Loucy (cell line): ENCODE measurements at regions not wholly inside any gene's neighbourhood (a gene's known extent, or its start where the extent isn't known, plus 50 kb on each side); places are given as distances from the start of the nearest gene placed in this dataset.
"Not testable (repeated sequence)": the region's sequence is repeated elsewhere in the genome, so short reads cannot be mapped to it uniquely, and the experiment has no call there.

Experiments used
- H2AFZ ChIP-seq: fragments of 200-600 bp; sonication (generic); 2 replicates; pipeline ENCODE4 v1.6.0; 2016; ENCODE audit warnings: antibody characterized with exemption, mild to moderate bottlenecking, low read length, moderate library complexity
- H3F3A ChIP-seq: fragments of 200-600 bp; 2 replicates; pipeline ENCODE4 v1.6.0; 2016; ENCODE audit warnings: antibody characterized with exemption, low read depth, mild to moderate bottlenecking
- H3K27me3 ChIP-seq: fragments of 200-600 bp; sonication (generic); 2 replicates; pipeline ENCODE4 v1.6.1; 2014; ENCODE audit warnings: low read length, mild to moderate bottlenecking; ENCODE audit not compliant: insufficient read depth, poor library complexity, severe bottlenecking
- H3K36me3 ChIP-seq: fragments of 200-600 bp; sonication (generic); 2 replicates; pipeline ENCODE4 v1.6.1; 2016; ENCODE audit warnings: low read length; ENCODE audit not compliant: insufficient read depth
- H3K4me1 ChIP-seq: fragments of 200-600 bp; sonication (generic); 2 replicates; pipeline ENCODE4 v1.5.1; 2014; ENCODE audit warnings: low read length, mild to moderate bottlenecking; ENCODE audit not compliant: insufficient read depth, poor library complexity, severe bottlenecking
- H3K4me2 ChIP-seq: fragments of 200-600 bp; sonication (generic); 2 replicates; pipeline ENCODE4 v1.6.0; 2014; ENCODE audit warnings: antibody characterized with exemption, low read length, low read depth, mild to moderate bottlenecking; ENCODE audit not compliant: poor library complexity, severe bottlenecking
- H3K4me3 ChIP-seq: fragments of 200-600 bp; sonication (generic); 2 replicates; pipeline ENCODE4 v1.5.1; 2014; ENCODE audit warnings: low read length, mild to moderate bottlenecking, mixed read lengths; ENCODE audit not compliant: poor library complexity, severe bottlenecking
- H3K79me2 ChIP-seq: fragments of 200-600 bp; sonication (generic); 2 replicates; pipeline ENCODE4 v1.6.1; 2014; ENCODE audit warnings: low read length; ENCODE audit not compliant: insufficient read depth
- H3K9ac ChIP-seq: fragments of 200-600 bp; sonication (generic); 2 replicates; pipeline ENCODE4 v1.6.0; 2014; ENCODE audit warnings: mild to moderate bottlenecking, low read depth, low read length, moderate library complexity; ENCODE audit not compliant: poor library complexity, severe bottlenecking
- H3K9me2 ChIP-seq: fragments of 200-600 bp; sonication (generic); replicated peaks from 2 replicates; pipeline ENCODE4 v1.6.1; 2016; ENCODE audit warnings: low read depth, low read length, mixed read lengths
- H3K9me3 ChIP-seq: fragments of 200-600 bp; sonication (generic); 2 replicates; pipeline ENCODE4 v1.6.1; 2014; ENCODE audit warnings: mild to moderate bottlenecking, antibody characterized with exemption, low read length, low read depth; ENCODE audit not compliant: insufficient read depth
- H4K20me1 ChIP-seq: fragments of 200-600 bp; sonication (generic); 2 replicates; pipeline ENCODE4 v1.6.0; 2014; ENCODE audit warnings: antibody characterized with exemption, low read length, mild to moderate bottlenecking; ENCODE audit not compliant: insufficient read depth, poor library complexity, severe bottlenecking
- EZH2phosphoT487 ChIP-seq: fragments of 200-600 bp; IDR thresholded peaks from 2 replicates; pipeline ENCODE4 v1.6.1; 2018; ENCODE audit warnings: antibody characterized with exemption, mild to moderate bottlenecking, moderate library complexity, borderline replicate concordance
- TF ChIP-seq, protein P1 (sequence below): fragments of 200-600 bp; sonication (generic); conservative IDR thresholded peaks from 2 replicates; pipeline ENCODE4 v1.5.1; 2014; ENCODE audit warnings: mild to moderate bottlenecking, antibody characterized with exemption, low read length

- no peaks in the 10 kb centered on the region for H3K36me3 ChIP-seq
- H3K4me1 ChIP-seq, result no peaks in the 10 kb centered on the region
- no peaks in the 10 kb centered on the region for H4K20me1 ChIP-seq
- no peak overlapping the region for H3K4me2 ChIP-seq
- H3K9ac ChIP-seq, result no peak overlapping the region
- no peaks in the 10 kb centered on the region for H3F3A ChIP-seq
- H3K27me3 ChIP-seq, result no peaks in the 10 kb centered on the region
- H2AFZ ChIP-seq, result no peak overlapping the region
- no peaks in the 10 kb centered on the region for H3K9me3 ChIP-seq
- H3K9me2 ChIP-seq, result no peaks in the 10 kb centered on the region
- no peak overlapping the region for H3K4me3 ChIP-seq
- H3K79me2 ChIP-seq, result no peaks in the 10 kb centered on the region
- TF ChIP-seq EZH2phosphoT487, result no peak
- TF ChIP-seq, protein P1, sequence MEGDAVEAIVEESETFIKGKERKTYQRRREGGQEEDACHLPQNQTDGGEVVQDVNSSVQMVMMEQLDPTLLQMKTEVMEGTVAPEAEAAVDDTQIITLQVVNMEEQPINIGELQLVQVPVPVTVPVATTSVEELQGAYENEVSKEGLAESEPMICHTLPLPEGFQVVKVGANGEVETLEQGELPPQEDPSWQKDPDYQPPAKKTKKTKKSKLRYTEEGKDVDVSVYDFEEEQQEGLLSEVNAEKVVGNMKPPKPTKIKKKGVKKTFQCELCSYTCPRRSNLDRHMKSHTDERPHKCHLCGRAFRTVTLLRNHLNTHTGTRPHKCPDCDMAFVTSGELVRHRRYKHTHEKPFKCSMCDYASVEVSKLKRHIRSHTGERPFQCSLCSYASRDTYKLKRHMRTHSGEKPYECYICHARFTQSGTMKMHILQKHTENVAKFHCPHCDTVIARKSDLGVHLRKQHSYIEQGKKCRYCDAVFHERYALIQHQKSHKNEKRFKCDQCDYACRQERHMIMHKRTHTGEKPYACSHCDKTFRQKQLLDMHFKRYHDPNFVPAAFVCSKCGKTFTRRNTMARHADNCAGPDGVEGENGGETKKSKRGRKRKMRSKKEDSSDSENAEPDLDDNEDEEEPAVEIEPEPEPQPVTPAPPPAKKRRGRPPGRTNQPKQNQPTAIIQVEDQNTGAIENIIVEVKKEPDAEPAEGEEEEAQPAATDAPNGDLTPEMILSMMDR, result no peak
Measured at GRCh38 chr2:60214626-60214875, 338.9 kb downstream of the BCL11A start.

- Histone ChIP-seq H3K36me3 (no peaks in the 10 kb centered on the region), H3F3A (no peaks in the 10 kb centered on the region), H3K27me3 (no peaks in the 10 kb centered on the region), H3K79me2 (no peaks in the 10 kb centered on the region), H3K4me3 (no peak overlapping the region), H2AFZ (no peak overlapping the region), H3K9me2 (no peaks in the 10 kb centered on the region), H3K9me3 (no peaks in the 10 kb centered on the region), H3K4me1 (no peaks in the 10 kb centered on the region), H3K9ac (no peak overlapping the region), H3K4me2 (no peak overlapping the region), H4K20me1 (no peaks in the 10 kb centered on the region)
- no peak for TF ChIP-seq EZH2phosphoT487
Measured at GRCh38 chr2:60213865-60214625, 339.4 kb downstream of the BCL11A start.

DNA sequence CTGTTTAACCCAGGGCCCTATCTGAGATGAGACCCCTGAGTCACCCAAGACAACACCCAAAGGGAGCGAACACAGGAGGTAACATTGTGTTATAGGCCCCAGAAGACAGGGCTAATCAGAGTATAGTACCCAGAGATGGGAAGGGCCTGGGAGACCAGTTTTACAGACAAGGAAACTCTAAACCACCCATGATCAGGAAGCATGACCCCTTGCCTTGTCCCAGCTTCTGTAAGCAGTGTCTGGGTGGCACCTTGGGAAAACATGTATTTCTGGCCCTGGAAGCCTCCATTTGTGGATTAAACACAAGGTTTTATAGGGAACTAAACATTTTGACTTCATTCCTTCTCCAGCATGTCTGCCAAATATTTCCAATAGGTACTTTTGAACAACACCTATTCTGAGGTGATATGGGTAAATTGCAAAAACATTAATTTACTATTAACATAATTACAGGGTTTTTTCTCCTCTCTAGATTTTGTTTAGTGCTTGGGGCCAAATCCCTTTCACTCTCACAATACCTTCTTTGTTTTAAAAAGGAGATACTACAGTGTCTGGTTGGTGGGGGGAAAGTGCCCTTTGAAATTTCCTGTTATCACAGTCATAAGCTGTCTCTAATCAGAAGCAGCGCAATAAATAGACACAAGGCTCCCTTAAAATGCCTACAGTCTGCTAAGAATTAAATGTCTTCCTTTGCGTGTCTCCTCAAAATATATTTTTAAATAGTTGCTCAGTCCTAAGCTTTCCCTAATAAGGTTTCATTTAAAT lies 341.1 kb downstream of the BCL11A start:
- H3K9me2 ChIP-seq, result no peaks in the 10 kb centered on the region
- no peaks in the 10 kb centered on the region for H3K4me1 ChIP-seq
- no peaks in the 10 kb centered on the region for H4K20me1 ChIP-seq
- no peak overlapping the region for H2AFZ ChIP-seq
- no peaks in the 10 kb centered on the region for H3K9me3 ChIP-seq
- no peaks in the 10 kb centered on the region for H3K36me3 ChIP-seq
- no peaks in the 10 kb centered on the region for H3F3A ChIP-seq
- no peak overlapping the region for H3K4me3 ChIP-seq
- no peaks in the 10 kb centered on the region for H3K27me3 ChIP-seq
- no peak overlapping the region for H3K9ac ChIP-seq
- TF ChIP-seq, protein P1, result no peak
- no peak for TF ChIP-seq EZH2phosphoT487
- no peaks in the 10 kb centered on the region for H3K79me2 ChIP-seq
- H3K4me2 ChIP-seq, result no peak overlapping the region

- not testable (repeated sequence) for H2AFZ ChIP-seq, H3F3A ChIP-seq, H3K4me2 ChIP-seq, H3K27me3 ChIP-seq, H4K20me1 ChIP-seq, H3K79me2 ChIP-seq, H3K36me3 ChIP-seq, H3K9ac ChIP-seq, H3K4me3 ChIP-seq, H3K9me3 ChIP-seq, H3K4me1 ChIP-seq, H3K9me2 ChIP-seq
Measured at GRCh38 chr2:60189006-60189405, 364.4 kb downstream of the BCL11A start.
